ENCODE measurements at regions not wholly inside any gene's neighbourhood (a gene's known extent, or its start where the extent isn't known, plus 50 kb on each side); places are given as distances from the start of the nearest gene placed in this dataset.

- Mint-ChIP-seq H3K4me1 (peaks cover 33% of the 10 kb centered on the region), H3K27me3 (ENCODE audit: low read depth in 3 of 3) (no peaks in the 10 kb centered on the region), H3K9me3 (peaks cover 0 to 1% (median 0%) of the 10 kb centered on the region in 7 donors), H3K4me3 (no peak overlapping the region), H3K27ac (no peak overlapping the region), H3K36me3 (no peaks in the 10 kb centered on the region)
- WGBS (ENCODE audit: insufficient coverage) = no CpG with 5 or more reads among the region's 4 CpGs
- no peak for TF ChIP-seq CTCF (IDR thresholded peaks at IDR 0.05)
- no peaks in the 10 kb centered on the region for H3K79me2 ChIP-seq (ENCODE audit: insufficient read depth, low read length)
- no peaks in the 10 kb centered on the region for H3K36me3 ChIP-seq (replicated peaks in 1 of 2; ENCODE audit: control insufficient read depth in 1 of 2, insufficient read depth in 2 of 2, low read length in 2 of 2)
- no peak overlapping the region for H3K4me3 ChIP-seq (replicated peaks in 1 of 3; ENCODE audit: low read depth in 2 of 3, low read length in 3 of 3)
- intact Hi-C loops (cut with micrococcal nuclease) = no loop called here
- H3K27ac ChIP-seq (ENCODE audit: low read depth in 1 of 2, low read length in 2 of 2) = no peak overlapping the region
- DNase-seq = peak in 1 of 3 donors; percentile 12
- no peaks in the 10 kb centered on the region for H3K27me3 ChIP-seq (ENCODE audit: control insufficient read depth in 2 of 2, insufficient read depth in 2 of 2, low read length in 2 of 2)
- no peaks in the 10 kb centered on the region for H4K20me1 ChIP-seq (ENCODE audit: insufficient read depth, low read length)
- no peak overlapping the region for H3K9ac ChIP-seq (ENCODE audit: insufficient read depth, low read length, poor library complexity, severe bottlenecking)
- no peaks in the 10 kb centered on the region for H3K9me3 ChIP-seq (replicated peaks in 1 of 2; ENCODE audit: control insufficient read depth in 1 of 2, insufficient read depth in 1 of 2, low read length in 2 of 2)
- H3K4me1 ChIP-seq (ENCODE audit: control insufficient read depth in 1 of 2, insufficient read depth in 2 of 2, low read length in 2 of 2) = peaks cover 24 to 26% of the 10 kb centered on the region in 2 donors
- H3K4me2 ChIP-seq (replicated peaks; ENCODE audit: extremely low read depth, low read length, poor library complexity, severe bottlenecking) = no peak overlapping the region
- H2AFZ ChIP-seq (ENCODE audit: insufficient read depth, low read depth, low read length, poor library complexity, severe bottlenecking) = no peak overlapping the region
Observed at GRCh38 chr14:58736606-58737005, 98.8 kb downstream of the DACT1 start.

GRCh38 chr14:58737511-58737910 is 99.7 kb downstream of the DACT1 start:
- no peak overlapping the region for H3K27ac Mint-ChIP-seq

More at GRCh38 chr14:58737511-58737910, 99.7 kb downstream of the DACT1 start:
- intact Hi-C loops (cut with micrococcal nuclease) = no loop called here
- H3K9me3 ChIP-seq (replicated peaks in 1 of 2; ENCODE audit: control insufficient read depth in 1 of 2, insufficient read depth in 1 of 2, low read length in 2 of 2) = no peaks in the 10 kb centered on the region
- Mint-ChIP-seq H3K36me3 (no peaks in the 10 kb centered on the region), H3K4me1 (peaks cover 32% of the 10 kb centered on the region), H3K27me3 (ENCODE audit: low read depth in 3 of 3) (no peaks in the 10 kb centered on the region), H3K4me3 (no peak overlapping the region), H3K9me3 (peaks cover 0 to 1% (median 0%) of the 10 kb centered on the region in 7 donors)
- no peak overlapping the region for H3K4me2 ChIP-seq (replicated peaks; ENCODE audit: extremely low read depth, low read length, poor library complexity, severe bottlenecking)
- no peak overlapping the region for H3K9ac ChIP-seq (ENCODE audit: insufficient read depth, low read length, poor library complexity, severe bottlenecking)
- no peak overlapping the region for H3K27ac ChIP-seq (ENCODE audit: low read depth in 1 of 2, low read length in 2 of 2)
- TF ChIP-seq CTCF (IDR thresholded peaks at IDR 0.05) = no peak
- H4K20me1 ChIP-seq (ENCODE audit: insufficient read depth, low read length) = no peaks in the 10 kb centered on the region
- WGBS (ENCODE audit: insufficient coverage) = no CpG with 5 or more reads among the region's 5 CpGs
- H3K36me3 ChIP-seq (replicated peaks in 1 of 2; ENCODE audit: control insufficient read depth in 1 of 2, insufficient read depth in 2 of 2, low read length in 2 of 2) = no peaks in the 10 kb centered on the region
- no peaks in the 10 kb centered on the region for H3K27me3 ChIP-seq (ENCODE audit: control insufficient read depth in 2 of 2, insufficient read depth in 2 of 2, low read length in 2 of 2)
- no peaks in the 10 kb centered on the region for H3K79me2 ChIP-seq (ENCODE audit: insufficient read depth, low read length)
- H2AFZ ChIP-seq (ENCODE audit: insufficient read depth, low read depth, low read length, poor library complexity, severe bottlenecking) = no peak overlapping the region
- H3K4me3 ChIP-seq (replicated peaks in 1 of 3; ENCODE audit: low read depth in 2 of 3, low read length in 3 of 3) = no peak overlapping the region
- DNase-seq = no peak
- peaks cover 22 to 26% of the 10 kb centered on the region in 2 donors for H3K4me1 ChIP-seq (ENCODE audit: control insufficient read depth in 1 of 2, insufficient read depth in 2 of 2, low read length in 2 of 2)

Measured in CD14-positive monocyte (primary cell).